Esophagus muscularis mucosa (tissue), 4 donors: ENCODE measurements at regions not wholly inside any gene's neighbourhood (a gene's known extent, or its start where the extent isn't known, plus 50 kb on each side); places are given as distances from the start of the nearest gene placed in this dataset.

Source experiments
- DNase-seq: peaks from one replicate; pipeline ENCODE4 v3.0.0-alpha.2; 2017; ENCODE audit errors: extremely low spot score
- H3K27ac ChIP-seq, 4 donors: fragments of 200-600 bp; sonication (generic); replicated peaks in 1 of 4; 1 replicate in 3 of 4; 2 replicates in 1 of 4; pipeline ENCODE4 v1.5.1; 2016 to 2019; ENCODE audit warnings: mild to moderate bottlenecking in 1 of 4
- H3K27me3 ChIP-seq, 4 donors: fragments of 200-600 bp; sonication (generic); one replicate each; pipeline versions ENCODE4 v1.5.1 to v1.6.0; 2016 to 2019
- H3K36me3 ChIP-seq, 4 donors: fragments of 200-600 bp; sonication (generic); one replicate each; pipeline ENCODE4 v1.5.1; 2016 to 2019
- H3K4me1 ChIP-seq, 4 donors: fragments of 200-600 bp; sonication (generic); one replicate each; pipeline ENCODE4 v1.5.1; 2016 to 2019
- H3K4me3 ChIP-seq, 4 donors: fragments of 200-600 bp; sonication (generic); 1 replicate in 2 of 4; 2 replicates in 2 of 4; pipeline ENCODE4 v1.5.1; 2016 to 2019; ENCODE audit warnings: mild to moderate bottlenecking in 4 of 4, moderate library complexity in 1 of 4
- H3K9me3 ChIP-seq, 4 donors: fragments of 200-600 bp; sonication (generic); 1 replicate in 3 of 4; 2 replicates in 1 of 4; pipeline ENCODE4 v1.5.1; 2016 to 2019
- CTCF ChIP-seq, 3 experiments: fragments of 200-600 bp in 2 of 3; fragments of 450-650 bp in 1 of 3; sonication (generic) in 2 of 3; IDR thresholded peaks; one replicate each; pipeline ENCODE4 v1.5.1; 2017 to 2019; ENCODE audit warnings: antibody characterized with exemption in 3 of 3, mild to moderate bottlenecking in 2 of 3, moderate library complexity in 1 of 3
- EP300 ChIP-seq: sonication (generic); formaldehyde crosslinking; IDR thresholded peaks from one replicate; pipeline ENCODE4 v1.6.1; 2017; ENCODE audit warnings: antibody characterized with exemption
- POLR2A ChIP-seq: fragments of 450-650 bp; IDR thresholded peaks from one replicate; pipeline ENCODE4 v1.6.1; 2017; ENCODE audit warnings: antibody characterized with exemption, moderate library complexity, mild to moderate bottlenecking, low read depth
- POLR2AphosphoS5 ChIP-seq, 2 donors: sonication (generic); formaldehyde crosslinking; IDR thresholded peaks; one replicate each; pipeline ENCODE4 v1.6.1; 2017; ENCODE audit warnings: antibody characterized with exemption in 2 of 2
- WGBS: methylation state at CpG from one replicate; pipeline ENCODE4 v1.1.5; 2018; 5-methylcytosine and 5-hydroxymethylcytosine counted together
- intact Hi-C: fragments of 100-400 bp; cut with DNase I; formaldehyde crosslinking; loops from one replicate; pipeline ENCODE4 v1.15.1; 2023

GRCh38 chr19:28487999-28488398 is 725.0 kb downstream of the UQCRFS1 start:
- intact Hi-C loops, result no loop called here
- H3K36me3 ChIP-seq, result no peaks in the 10 kb centered on the region
- TF ChIP-seq EP300 (no peak), CTCF (IDR thresholded peaks at IDR 0.05) (no peak), POLR2AphosphoS5 (IDR thresholded peaks at IDR 0.05) (no peak), POLR2A (no peak)
- H3K9me3 ChIP-seq, result no peaks in the 10 kb centered on the region
- WGBS, result 81% methylated on average over 6 of the region's 6 CpGs
- no peak overlapping the region for H3K27ac ChIP-seq
- peaks cover 0 to 5% (median 0%) of the 10 kb centered on the region in 4 donors for H3K27me3 ChIP-seq
- H3K4me3 ChIP-seq, result no peak overlapping the region
- DNase-seq, result no peak
- no peaks in the 10 kb centered on the region for H3K4me1 ChIP-seq

GRCh38 chr19:28486926-28487325 is 726.0 kb downstream of the UQCRFS1 start:
- H3K9me3 ChIP-seq, result no peaks in the 10 kb centered on the region
- intact Hi-C loops, result no loop called here
- TF ChIP-seq POLR2A, result no peak
- H3K4me1 ChIP-seq, result no peaks in the 10 kb centered on the region
- peaks cover 0 to 5% (median 0%) of the 10 kb centered on the region in 4 donors for H3K27me3 ChIP-seq
- no peaks in the 10 kb centered on the region for H3K36me3 ChIP-seq
- DNase-seq, result no peak
- no peak overlapping the region for H3K27ac ChIP-seq
- no peak overlapping the region for H3K4me3 ChIP-seq

GRCh38 chr19:28486473-28486872 is 726.5 kb downstream of the UQCRFS1 start:
- H3K4me1 ChIP-seq, result no peaks in the 10 kb centered on the region
- no peaks in the 10 kb centered on the region for H3K9me3 ChIP-seq
- H3K27me3 ChIP-seq, result peaks cover 0 to 5% (median 0%) of the 10 kb centered on the region in 4 donors
- TF ChIP-seq POLR2A, result no peak
- TF ChIP-seq CTCF (IDR thresholded peaks at IDR 0.05), result no peak
- TF ChIP-seq POLR2AphosphoS5 (IDR thresholded peaks at IDR 0.05), result no peak
- no peak for TF ChIP-seq EP300
- DNase-seq, result no peak
- H3K4me3 ChIP-seq, result no peak overlapping the region
- 66% methylated on average over 3 of the region's 3 CpGs for WGBS
- no peaks in the 10 kb centered on the region for H3K36me3 ChIP-seq
- H3K27ac ChIP-seq, result no peak overlapping the region
- intact Hi-C loops, result no loop called here

- H3K9me3 ChIP-seq, result no peaks in the 10 kb centered on the region
- no peak overlapping the region for H3K4me3 ChIP-seq
- intact Hi-C loops, result no loop called here
- H3K27ac ChIP-seq, result no peak overlapping the region
- 60% methylated on average over 9 of the region's 9 CpGs for WGBS
- no peaks in the 10 kb centered on the region for H3K4me1 ChIP-seq
- no peaks in the 10 kb centered on the region for H3K36me3 ChIP-seq
- no peak for DNase-seq
- no peak for TF ChIP-seq POLR2A
- TF ChIP-seq EP300, result no peak
- no peak for TF ChIP-seq CTCF (IDR thresholded peaks at IDR 0.05)
- TF ChIP-seq POLR2AphosphoS5 (IDR thresholded peaks at IDR 0.05), result no peak
- H3K27me3 ChIP-seq, result peaks cover 0 to 2% (median 0%) of the 10 kb centered on the region in 4 donors
These were observed 727.7 kb downstream of the UQCRFS1 start for GRCh38 chr19:28485292-28485691.

GRCh38 chr19:28483197-28483596 is 729.8 kb downstream of the UQCRFS1 start:
- DNase-seq, result no peak
- WGBS, result 61% methylated on average over 3 of the region's 3 CpGs
- intact Hi-C loops, result no loop called here

More at GRCh38 chr19:28483197-28483596, 729.8 kb downstream of the UQCRFS1 start:
- H3K27me3 ChIP-seq, result no peaks in the 10 kb centered on the region
- no peaks in the 10 kb centered on the region for H3K4me1 ChIP-seq
- TF ChIP-seq CTCF (IDR thresholded peaks at IDR 0.05) (no peak), POLR2A (no peak), EP300 (no peak), POLR2AphosphoS5 (IDR thresholded peaks at IDR 0.05) (no peak)
- H3K4me3 ChIP-seq, result no peak overlapping the region
- H3K9me3 ChIP-seq, result no peaks in the 10 kb centered on the region
- H3K27ac ChIP-seq, result no peak overlapping the region
- H3K36me3 ChIP-seq, result no peaks in the 10 kb centered on the region
